ENCODE measurements at regions not wholly inside any gene's neighbourhood (a gene's known extent, or its start where the extent isn't known, plus 50 kb on each side); places are given as distances from the start of the nearest gene placed in this dataset.

DNA sequence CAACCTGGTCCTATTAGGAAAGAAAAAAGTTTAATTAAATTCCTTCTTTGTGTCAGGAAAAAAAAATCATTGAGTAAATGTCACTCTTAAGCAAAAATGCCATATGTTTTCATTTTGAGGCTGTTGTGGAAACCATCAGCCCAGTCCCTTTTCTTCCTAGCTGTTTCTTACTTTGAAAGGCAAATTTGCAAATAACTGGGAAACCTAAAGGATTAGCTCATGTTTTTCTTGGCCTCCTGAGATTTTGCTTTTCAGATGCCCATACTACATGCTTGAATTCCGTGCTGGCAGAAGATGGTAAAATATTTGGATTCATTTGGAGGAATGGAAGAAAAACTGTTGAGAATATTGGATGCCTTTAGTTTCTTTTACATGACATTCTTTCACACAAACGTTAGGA, 182.1 kb upstream of the ADAMTS5 start (continued):
- TF ChIP-seq, protein P1, sequence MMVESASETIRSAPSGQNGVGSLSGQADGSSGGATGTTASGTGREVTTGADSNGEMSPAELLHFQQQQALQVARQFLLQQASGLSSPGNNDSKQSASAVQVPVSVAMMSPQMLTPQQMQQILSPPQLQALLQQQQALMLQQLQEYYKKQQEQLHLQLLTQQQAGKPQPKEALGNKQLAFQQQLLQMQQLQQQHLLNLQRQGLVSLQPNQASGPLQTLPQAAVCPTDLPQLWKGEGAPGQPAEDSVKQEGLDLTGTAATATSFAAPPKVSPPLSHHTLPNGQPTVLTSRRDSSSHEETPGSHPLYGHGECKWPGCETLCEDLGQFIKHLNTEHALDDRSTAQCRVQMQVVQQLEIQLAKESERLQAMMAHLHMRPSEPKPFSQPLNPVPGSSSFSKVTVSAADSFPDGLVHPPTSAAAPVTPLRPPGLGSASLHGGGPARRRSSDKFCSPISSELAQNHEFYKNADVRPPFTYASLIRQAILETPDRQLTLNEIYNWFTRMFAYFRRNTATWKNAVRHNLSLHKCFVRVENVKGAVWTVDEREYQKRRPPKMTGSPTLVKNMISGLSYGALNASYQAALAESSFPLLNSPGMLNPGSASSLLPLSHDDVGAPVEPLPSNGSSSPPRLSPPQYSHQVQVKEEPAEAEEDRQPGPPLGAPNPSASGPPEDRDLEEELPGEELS (CRISPR knock-in tag; IDR thresholded peaks at IDR 0.05), result no peak
- no peak for TF ChIP-seq IRF1 (CRISPR knock-in tag; IDR thresholded peaks at IDR 0.05)
- TF ChIP-seq, protein P2, sequence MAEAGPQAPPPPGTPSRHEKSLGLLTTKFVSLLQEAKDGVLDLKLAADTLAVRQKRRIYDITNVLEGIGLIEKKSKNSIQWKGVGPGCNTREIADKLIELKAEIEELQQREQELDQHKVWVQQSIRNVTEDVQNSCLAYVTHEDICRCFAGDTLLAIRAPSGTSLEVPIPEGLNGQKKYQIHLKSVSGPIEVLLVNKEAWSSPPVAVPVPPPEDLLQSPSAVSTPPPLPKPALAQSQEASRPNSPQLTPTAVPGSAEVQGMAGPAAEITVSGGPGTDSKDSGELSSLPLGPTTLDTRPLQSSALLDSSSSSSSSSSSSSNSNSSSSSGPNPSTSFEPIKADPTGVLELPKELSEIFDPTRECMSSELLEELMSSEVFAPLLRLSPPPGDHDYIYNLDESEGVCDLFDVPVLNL (CRISPR knock-in tag; IDR thresholded peaks at IDR 0.05; ENCODE audit: borderline replicate concordance, low read depth), result no peak
- TF ChIP-seq ZNF416 (CRISPR knock-in tag; IDR thresholded peaks at IDR 0.05), result no peak
- TF ChIP-seq NFYB (CRISPR knock-in tag; conservative IDR thresholded peaks at IDR 0.05; ENCODE audit: low read depth), result no peak
- no peak for TF ChIP-seq ZNF317 (CRISPR knock-in tag; IDR thresholded peaks at IDR 0.05; ENCODE audit: borderline replicate concordance, low read depth)
- TF ChIP-seq MYBL2 (CRISPR knock-in tag; IDR thresholded peaks at IDR 0.05), result no peak
- TF ChIP-seq ATF1 (CRISPR knock-in tag; IDR thresholded peaks at IDR 0.05), result no peak

- Mint-ChIP-seq H3K9me3 (peaks cover 13% of the 10 kb centered on the region), H3K36me3 (peaks cover 14% of the 10 kb centered on the region), H3K27ac (no peak overlapping the region), H3K27me3 (ENCODE audit: low read depth) (no peaks in the 10 kb centered on the region), H3K4me1 (no peaks in the 10 kb centered on the region), H3K4me3 (no peak overlapping the region)
- DNase-seq (ENCODE audit: low spot score), result no peak
- ATAC-seq, result no peak
- CTCF ChIA-PET, result no interaction called here
- POLR2A ChIA-PET, result no interaction called here
- TF ChIP-seq TP53 (CRISPR knock-in tag; IDR thresholded peaks at IDR 0.05), result no peak
- TF ChIP-seq OVOL2 (CRISPR knock-in tag; IDR thresholded peaks at IDR 0.05; ENCODE audit: borderline replicate concordance), result no peak
- TF ChIP-seq, protein P3, sequence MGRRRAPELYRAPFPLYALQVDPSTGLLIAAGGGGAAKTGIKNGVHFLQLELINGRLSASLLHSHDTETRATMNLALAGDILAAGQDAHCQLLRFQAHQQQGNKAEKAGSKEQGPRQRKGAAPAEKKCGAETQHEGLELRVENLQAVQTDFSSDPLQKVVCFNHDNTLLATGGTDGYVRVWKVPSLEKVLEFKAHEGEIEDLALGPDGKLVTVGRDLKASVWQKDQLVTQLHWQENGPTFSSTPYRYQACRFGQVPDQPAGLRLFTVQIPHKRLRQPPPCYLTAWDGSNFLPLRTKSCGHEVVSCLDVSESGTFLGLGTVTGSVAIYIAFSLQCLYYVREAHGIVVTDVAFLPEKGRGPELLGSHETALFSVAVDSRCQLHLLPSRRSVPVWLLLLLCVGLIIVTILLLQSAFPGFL (CRISPR knock-in tag; IDR thresholded peaks at IDR 0.05; ENCODE audit: borderline replicate concordance), result no peak
- TF ChIP-seq, protein P4, sequence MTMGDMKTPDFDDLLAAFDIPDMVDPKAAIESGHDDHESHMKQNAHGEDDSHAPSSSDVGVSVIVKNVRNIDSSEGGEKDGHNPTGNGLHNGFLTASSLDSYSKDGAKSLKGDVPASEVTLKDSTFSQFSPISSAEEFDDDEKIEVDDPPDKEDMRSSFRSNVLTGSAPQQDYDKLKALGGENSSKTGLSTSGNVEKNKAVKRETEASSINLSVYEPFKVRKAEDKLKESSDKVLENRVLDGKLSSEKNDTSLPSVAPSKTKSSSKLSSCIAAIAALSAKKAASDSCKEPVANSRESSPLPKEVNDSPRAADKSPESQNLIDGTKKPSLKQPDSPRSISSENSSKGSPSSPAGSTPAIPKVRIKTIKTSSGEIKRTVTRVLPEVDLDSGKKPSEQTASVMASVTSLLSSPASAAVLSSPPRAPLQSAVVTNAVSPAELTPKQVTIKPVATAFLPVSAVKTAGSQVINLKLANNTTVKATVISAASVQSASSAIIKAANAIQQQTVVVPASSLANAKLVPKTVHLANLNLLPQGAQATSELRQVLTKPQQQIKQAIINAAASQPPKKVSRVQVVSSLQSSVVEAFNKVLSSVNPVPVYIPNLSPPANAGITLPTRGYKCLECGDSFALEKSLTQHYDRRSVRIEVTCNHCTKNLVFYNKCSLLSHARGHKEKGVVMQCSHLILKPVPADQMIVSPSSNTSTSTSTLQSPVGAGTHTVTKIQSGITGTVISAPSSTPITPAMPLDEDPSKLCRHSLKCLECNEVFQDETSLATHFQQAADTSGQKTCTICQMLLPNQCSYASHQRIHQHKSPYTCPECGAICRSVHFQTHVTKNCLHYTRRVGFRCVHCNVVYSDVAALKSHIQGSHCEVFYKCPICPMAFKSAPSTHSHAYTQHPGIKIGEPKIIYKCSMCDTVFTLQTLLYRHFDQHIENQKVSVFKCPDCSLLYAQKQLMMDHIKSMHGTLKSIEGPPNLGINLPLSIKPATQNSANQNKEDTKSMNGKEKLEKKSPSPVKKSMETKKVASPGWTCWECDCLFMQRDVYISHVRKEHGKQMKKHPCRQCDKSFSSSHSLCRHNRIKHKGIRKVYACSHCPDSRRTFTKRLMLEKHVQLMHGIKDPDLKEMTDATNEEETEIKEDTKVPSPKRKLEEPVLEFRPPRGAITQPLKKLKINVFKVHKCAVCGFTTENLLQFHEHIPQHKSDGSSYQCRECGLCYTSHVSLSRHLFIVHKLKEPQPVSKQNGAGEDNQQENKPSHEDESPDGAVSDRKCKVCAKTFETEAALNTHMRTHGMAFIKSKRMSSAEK (CRISPR knock-in tag; IDR thresholded peaks at IDR 0.05; ENCODE audit: borderline replicate concordance), result no peak
- TF ChIP-seq, protein P5, sequence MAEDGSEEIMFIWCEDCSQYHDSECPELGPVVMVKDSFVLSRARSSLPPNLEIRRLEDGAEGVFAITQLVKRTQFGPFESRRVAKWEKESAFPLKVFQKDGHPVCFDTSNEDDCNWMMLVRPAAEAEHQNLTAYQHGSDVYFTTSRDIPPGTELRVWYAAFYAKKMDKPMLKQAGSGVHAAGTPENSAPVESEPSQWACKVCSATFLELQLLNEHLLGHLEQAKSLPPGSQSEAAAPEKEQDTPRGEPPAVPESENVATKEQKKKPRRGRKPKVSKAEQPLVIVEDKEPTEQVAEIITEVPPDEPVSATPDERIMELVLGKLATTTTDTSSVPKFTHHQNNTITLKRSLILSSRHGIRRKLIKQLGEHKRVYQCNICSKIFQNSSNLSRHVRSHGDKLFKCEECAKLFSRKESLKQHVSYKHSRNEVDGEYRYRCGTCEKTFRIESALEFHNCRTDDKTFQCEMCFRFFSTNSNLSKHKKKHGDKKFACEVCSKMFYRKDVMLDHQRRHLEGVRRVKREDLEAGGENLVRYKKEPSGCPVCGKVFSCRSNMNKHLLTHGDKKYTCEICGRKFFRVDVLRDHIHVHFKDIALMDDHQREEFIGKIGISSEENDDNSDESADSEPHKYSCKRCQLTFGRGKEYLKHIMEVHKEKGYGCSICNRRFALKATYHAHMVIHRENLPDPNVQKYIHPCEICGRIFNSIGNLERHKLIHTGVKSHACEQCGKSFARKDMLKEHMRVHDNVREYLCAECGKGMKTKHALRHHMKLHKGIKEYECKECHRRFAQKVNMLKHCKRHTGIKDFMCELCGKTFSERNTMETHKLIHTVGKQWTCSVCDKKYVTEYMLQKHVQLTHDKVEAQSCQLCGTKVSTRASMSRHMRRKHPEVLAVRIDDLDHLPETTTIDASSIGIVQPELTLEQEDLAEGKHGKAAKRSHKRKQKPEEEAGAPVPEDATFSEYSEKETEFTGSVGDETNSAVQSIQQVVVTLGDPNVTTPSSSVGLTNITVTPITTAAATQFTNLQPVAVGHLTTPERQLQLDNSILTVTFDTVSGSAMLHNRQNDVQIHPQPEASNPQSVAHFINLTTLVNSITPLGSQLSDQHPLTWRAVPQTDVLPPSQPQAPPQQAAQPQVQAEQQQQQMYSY (CRISPR knock-in tag; IDR thresholded peaks at IDR 0.05), result no peak
- TF ChIP-seq FOXP1 (CRISPR knock-in tag; IDR thresholded peaks at IDR 0.05; ENCODE audit: borderline replicate concordance), result no peak
- no peak for TF ChIP-seq IRF1 (CRISPR knock-in tag; IDR thresholded peaks at IDR 0.05)
- TF ChIP-seq HMGXB4 (CRISPR knock-in tag; IDR thresholded peaks at IDR 0.05), result no peak
- TF ChIP-seq ZNF671 (CRISPR knock-in tag; IDR thresholded peaks at IDR 0.05), result no peak
- no peak for TF ChIP-seq ZNF232 (CRISPR knock-in tag; IDR thresholded peaks at IDR 0.05)
- no peak for TF ChIP-seq TCF7 (CRISPR knock-in tag; IDR thresholded peaks at IDR 0.05; ENCODE audit: low read depth)
These were observed 179.4 kb upstream of the ADAMTS5 start for GRCh38 chr21:27146268-27146667.
